RKO (cell line): ENCODE measurements at regions not wholly inside any gene's neighbourhood (a gene's known extent, or its start where the extent isn't known, plus 50 kb on each side); places are given as distances from the start of the nearest gene placed in this dataset.
"Not testable (repeated sequence)": the region's sequence is repeated elsewhere in the genome, so short reads cannot be mapped to it uniquely, and the experiment has no call there.

Experiments used
- DNase-seq: peaks from one replicate; pipeline ENCODE4 v3.0.0-alpha.2; 2016; ENCODE audit warnings: low spot score

DNA sequence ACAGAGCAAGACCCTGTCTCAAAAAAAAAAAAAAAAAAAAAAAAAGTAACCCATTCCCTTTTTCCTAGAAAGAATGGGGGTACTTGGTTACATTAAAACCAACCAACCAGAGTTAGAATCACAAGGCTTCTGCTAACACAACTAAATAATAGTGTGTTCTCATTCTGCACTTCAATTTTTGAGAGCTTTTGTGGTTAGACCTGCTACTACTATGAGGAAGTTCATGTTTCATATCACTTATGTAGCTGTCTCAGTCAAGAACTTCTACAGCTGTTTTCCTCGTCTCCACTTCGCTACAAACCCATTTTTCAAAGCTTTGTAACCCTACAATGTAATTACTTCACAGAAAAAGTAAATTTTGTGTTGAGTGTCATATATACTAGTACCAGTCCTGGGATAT lies 58.3 kb downstream of the PDHA2 start:
- DNase-seq, result no peak

DNA sequence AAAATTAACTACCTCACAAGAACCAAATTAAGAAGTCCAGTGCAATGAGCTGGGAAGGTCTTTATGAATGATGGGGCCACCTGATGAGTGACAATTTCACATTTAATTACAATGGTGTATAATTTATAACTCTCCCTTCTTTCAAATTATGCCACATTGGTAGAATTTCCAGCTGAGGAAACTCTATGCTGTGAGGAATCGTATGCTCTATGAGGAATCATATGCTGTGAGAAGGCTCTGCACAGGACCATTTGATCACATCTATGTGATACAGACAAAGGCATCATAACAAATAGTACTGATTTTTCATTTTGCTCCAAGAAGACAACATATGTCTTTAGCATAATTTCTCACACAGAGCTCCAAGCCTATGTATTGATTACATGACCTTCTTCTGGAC lies 69.3 kb downstream of the PDHA2 start:
- DNase-seq, result no peak

DNA sequence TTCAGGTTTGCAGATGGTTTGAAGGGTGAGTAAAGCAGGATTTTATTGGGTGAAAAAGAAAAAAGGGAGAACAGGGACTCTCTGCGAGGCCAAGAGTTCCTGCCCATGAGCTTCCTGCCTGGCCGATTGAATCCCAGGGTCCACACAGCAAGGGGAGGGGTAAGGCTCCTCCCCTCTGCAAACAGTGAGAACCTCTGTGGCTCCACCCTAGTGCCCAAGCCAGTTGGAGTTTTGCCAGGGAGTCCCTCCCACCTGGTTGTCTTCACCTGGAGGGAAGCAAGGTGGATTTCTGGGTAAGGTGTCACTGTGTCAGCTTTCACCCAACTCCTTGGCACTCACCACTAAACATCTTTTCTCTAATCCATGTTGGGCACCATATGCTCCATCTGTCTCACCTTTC lies 70.9 kb downstream of the PDHA2 start:
- DNase-seq, result no peak

DNA sequence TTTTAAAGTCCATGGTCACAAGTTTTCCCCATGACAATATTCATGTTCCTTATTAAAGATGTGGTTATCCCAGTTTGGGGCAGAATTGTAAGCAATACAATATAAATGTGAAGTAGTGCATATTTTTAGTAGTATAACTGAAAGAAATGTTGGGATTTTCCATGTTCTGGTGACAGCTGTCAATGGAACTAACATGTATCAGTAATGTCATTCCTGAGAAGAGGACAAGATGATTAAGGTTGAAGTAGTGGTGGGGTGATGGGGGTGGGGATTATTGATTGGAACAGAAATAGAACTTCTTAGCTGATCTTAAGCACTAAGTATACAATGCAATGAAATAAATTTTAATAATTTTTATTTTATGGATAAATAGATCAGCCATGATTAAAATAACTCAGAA lies 81.6 kb downstream of the PDHA2 start:
- DNase-seq, result no peak

DNA sequence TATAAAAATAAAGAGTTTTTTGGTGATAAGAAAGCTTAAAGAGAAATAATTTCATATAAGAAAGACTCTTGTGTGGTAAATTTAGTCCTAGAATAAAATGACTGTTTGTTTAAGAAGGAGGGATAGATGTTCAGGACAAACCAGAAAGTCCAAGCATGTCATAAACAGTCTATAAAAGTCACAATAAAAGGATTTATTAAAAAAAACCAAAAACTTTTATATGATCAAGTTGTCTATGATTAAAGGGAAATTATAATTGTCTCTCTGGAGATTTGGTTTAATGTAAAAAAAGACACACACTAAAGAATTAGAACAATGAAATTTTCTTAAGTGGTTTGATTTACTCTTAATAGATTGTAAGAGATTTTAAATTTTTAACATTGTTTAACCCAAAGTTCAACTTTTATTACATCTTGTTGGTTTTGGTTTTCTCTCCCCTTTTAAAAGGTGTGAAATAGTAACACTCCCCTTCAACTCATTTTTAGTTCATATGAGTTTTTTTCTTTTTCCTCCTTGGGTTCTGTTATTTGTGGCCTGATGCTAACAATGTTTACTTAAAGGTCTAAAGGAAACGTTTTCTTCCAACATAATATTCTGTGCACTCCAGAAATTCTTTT lies 89.7 kb downstream of the PDHA2 start:
- DNase-seq, result peak; percentile 36

DNA sequence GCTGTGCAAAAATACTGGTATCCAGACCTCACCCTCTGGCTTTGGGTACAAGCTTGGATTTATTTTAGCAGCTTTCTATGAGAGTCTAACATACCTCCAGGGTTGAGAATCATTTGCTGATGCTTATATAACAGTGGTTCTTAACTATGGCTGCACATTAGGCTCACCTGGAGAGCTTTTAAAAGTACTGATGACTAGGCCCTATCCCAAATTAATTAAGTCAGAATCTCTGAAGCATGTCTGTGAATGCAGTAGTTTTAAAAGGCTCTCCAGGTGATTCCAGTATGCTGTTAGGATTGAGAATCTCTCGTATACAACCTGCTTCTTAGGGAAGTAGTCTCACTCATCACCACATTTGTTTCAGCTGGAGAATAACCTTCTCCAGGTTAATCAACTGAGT lies 99.2 kb downstream of the PDHA2 start:
- DNase-seq, result no peak

DNA sequence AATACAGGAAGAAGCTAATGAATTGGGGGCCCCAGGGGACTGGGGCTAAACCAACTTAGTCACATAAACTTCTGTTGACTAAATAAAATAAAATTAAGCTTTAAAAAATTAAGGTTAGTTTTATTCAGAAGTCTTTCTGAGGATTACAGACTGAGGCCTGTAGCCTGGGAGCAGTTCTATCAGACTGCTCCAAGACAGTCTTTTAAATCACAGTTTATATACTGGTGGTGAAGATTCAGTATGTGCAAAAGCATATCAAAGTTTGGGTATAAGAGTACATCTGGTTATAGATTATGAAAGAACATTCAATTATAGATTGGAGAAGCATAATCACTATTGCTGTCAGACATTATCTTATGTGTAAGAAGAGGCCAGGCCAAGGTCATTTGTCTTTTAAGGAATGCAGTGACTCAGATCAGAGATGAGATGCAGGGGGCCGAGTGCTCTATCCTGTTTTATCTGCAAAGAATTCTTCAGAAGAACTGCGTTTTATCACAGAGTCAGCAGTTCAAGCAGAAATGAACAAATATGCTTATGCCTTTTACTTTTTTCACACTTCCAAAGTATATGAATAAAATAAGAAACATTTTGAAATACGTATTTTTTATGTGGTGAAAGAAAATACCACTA lies 109.4 kb downstream of the PDHA2 start:
- DNase-seq, result no peak

DNA sequence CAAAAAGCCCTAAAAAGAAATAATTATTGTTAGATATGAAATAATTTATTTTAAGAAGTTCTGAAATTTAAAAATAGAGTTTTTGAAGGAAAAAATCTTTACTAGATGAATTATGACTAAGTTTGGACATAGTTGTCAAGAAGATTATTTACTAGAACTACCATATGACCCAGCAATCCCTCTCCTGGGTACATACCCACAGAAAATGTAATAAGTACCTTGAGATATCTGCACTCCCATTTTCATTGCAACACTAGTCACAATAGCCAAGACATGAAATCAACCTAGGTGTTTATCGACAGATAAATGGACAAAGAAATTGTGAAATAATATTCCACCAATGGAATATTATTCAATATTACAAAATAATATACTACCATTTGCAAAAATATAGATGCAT lies 109.9 kb downstream of the PDHA2 start:
- no peak for DNase-seq

DNA sequence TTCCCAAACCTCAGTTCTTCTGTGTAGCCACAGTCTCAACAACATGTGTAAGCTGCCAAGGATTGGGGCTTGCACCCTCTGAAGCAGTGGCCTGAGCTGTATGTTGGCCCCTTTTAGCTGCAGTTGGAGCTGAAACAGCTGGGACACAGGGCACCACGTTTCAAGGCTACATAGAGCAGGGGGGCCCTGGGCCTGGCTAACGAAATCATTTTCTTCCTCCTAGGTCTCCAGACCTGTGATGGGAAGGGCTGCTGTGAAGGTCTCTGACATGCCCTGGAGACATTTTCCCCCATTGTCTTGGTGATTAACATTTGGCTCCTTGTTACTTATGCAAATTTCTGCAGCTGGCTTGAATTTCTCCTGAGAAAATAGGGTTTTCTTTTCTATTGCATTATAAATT lies 112.6 kb downstream of the PDHA2 start:
- not testable (repeated sequence) for DNase-seq

DNA sequence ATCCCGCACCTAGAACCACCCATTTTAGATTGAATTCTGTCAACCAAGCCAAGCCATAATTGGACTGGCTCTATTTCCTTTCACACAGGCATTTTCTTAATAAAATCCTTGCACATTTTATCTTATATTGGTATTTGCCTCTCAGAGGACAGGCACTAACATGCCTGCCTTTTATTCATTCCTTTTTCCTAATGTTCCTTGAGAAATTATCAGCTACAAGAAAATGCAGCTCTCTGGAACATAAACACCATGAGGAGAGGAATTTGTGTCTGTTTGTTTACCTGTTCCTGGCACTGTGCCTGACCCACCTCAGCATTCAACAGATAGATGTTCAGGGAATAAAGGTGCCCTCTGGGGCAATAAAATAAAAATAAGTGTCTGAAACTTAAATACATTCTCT lies 116.2 kb downstream of the PDHA2 start:
- no peak for DNase-seq

DNA sequence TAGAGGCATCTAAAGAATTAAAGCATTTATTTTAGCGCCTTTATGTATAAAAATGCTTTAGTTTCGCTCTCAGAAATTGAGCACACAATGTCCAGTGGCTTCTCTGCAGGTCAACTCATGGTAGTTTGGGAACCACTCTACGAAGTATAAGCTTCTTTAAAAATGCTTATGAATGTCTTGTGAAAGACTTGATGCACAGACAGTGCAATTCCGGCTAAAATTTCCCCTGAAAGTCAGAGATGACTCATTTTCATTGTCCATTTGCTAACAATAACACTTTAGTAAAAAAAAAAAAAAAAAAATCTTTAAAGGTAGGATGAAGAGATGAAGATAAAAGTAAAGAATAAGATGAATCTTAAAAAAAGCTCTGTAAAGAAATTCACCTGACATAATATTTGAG lies 117.2 kb downstream of the PDHA2 start:
- no peak for DNase-seq

DNA sequence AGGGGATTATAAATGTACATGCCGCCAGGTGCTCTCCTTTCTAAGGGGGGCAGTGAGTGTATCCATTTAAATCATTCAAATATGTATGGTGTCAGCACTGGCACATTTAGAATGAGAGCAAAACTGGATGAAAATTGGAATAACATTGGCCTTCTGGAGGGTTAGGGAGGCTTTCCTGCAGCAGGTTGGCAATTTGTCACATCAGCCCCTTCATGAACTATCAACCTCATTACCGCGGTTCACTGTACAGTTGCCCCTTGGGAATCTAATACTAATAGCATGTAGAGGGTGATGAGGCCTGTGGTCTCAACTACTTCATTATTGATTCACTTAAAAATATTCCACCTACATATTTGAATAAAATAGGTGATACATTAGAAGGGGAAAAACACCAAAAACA lies 117.9 kb downstream of the PDHA2 start:
- DNase-seq, result no peak

DNA sequence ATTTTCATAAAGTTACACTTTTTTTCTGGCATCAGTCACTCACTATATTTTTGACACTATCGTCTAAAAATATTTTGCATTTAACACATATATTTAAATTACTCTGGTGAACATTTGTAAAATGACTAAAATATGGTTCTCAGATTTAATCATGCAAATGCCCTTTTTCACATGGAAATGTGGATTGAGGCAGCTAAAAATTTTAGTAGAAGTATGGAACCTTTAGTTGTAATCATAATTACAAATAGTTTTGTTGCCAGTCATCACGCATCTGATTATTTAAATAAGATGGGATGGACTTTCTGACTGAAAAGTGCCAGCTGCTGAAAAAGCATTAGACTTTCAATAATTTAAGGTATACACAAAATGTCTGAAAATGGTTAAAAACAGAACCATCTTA lies 119.3 kb downstream of the PDHA2 start:
- DNase-seq, result no peak

DNA sequence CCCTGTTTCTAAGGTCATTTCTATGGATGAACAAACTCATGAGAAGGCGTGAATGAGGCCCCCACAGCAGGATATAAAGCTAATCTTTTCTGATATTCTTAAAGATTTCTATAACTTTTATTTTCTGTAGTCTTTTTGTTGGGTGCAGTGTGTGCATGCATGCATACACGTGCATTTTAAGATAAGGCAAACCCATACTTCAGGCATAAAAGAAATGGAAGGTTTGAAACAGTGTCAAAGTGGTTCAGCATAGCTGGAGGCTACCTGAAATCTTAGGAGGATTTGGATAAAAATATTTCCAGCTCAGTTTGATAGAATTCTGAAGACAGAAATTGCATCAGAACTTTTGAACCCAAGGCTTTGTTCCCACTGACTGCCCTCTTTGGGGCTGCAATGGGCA lies 119.7 kb downstream of the PDHA2 start:
- no peak for DNase-seq

DNA sequence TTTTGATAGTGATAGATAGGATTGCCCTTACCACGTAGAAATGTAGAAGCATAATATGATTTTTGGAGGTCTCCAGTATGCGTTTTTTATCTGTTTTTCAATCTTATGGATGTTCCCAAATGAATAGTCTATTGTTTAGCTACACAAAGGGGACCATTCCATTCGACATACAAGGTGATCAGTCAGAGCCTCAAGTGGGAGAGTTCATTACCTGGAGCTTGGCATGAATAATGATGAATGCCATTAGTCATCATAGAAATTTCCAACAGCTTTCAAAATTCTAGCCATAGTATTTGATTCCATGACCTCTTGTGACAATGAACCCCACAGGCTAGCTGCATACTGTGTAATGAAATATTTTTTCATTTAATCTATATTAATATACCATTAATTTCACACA lies 123.6 kb downstream of the PDHA2 start:
- no peak for DNase-seq

DNA sequence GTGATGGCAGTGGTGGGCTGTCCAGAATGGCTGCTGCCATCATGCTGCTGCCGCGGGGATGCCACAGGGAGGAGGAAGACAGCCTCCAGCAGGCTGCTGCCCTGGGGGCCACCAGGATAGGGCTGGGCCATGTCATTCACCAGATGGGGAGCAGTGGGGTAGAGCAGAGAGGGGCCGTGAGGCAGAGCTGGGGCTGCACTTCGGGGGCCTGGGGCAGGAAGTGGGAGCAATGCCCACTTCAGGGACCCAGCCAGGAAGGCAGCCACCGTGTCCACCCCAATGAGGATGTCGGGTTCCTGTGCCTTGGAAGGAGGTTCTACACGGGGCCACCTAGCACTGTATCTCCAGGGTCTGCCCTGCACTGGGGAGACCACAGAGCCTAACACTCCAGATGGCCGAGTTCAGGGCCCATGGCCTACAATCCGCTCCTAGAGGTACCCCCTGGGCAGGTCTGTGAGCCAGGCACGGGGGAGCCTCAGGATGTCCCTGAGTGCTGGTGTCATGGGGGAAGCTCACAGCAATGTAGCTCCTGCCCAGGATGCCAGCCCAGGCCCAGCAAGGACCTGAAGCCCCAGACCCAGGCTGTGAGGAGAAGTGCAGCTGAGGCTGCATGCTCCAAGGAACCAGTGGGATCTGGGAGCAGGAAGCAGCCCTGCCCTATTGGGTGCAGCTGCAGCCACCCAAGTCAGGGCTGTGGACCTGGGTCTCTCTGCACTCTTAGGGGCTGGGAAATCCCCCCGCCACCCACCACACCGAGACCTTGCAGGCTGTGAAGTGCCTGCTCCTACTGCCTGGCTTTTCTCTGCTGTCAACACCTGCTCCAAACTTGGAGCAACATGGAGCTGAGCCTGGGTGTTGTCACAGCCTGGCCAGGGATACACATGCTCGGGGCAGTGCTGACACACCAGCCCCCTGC lies 140.3 kb downstream of the PDHA2 start:
- DNase-seq, result no peak

DNA sequence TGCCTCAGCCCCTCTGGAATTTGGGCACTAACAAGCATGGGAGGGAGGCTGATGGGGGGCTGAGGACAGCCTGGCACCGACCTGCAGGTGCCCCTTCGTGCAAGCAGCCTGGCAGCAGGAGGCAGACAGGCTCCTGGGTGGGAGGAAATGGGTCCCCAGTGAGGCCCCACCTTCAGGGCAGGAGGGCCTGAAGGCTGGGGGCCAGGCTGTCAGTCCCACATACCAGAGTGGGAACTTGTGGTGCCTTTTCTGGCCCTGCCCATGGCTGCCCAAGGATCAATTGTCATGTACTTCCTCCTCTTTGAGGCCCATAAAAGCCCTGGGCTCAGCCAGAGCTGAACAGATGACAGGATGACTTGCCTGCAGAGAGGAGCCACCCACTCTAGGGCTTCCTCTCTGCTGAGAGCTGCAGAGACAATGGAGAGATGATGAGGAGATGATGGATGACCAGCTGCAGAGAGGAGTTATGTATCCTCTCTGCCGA lies 141.0 kb downstream of the PDHA2 start:
- DNase-seq, result no peak

DNA sequence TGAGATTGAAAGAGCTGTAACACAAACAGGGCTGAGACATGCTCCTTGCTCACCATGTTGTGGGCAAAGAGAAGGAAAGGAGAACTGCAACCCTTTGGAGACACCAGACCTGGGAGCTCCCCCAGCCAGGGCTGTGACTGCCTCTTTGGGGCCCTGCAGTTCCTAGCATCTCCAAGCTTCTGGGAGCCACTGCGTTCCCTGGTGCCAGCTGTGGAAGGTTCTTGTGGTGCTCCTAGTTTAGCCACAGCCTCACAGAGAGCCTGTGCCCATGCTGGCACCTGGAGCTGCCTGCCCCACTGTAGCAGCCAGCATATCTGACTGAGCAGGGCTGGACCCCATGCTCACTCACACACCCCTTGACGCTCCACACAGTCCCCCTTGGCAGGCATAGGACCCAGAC lies 141.7 kb downstream of the PDHA2 start:
- DNase-seq, result no peak

DNA sequence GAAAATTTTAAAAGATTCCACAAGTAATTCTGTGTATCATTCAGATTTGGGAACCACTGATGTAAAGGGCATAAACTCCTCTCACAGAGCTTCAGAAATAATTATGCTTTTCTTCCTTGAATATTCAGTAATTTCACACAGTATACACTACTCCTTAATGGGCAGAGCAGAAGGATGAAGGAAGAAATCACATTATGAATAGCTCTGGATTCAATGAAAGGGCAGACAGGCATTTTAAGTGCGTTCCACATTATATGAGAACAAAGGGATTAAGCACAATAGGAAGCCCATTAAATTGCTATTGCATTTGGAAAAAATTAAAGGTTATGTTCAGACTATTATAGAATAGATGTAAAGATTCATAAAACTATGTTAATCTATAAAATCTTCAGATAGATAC lies 142.6 kb downstream of the PDHA2 start:
- no peak for DNase-seq

DNA sequence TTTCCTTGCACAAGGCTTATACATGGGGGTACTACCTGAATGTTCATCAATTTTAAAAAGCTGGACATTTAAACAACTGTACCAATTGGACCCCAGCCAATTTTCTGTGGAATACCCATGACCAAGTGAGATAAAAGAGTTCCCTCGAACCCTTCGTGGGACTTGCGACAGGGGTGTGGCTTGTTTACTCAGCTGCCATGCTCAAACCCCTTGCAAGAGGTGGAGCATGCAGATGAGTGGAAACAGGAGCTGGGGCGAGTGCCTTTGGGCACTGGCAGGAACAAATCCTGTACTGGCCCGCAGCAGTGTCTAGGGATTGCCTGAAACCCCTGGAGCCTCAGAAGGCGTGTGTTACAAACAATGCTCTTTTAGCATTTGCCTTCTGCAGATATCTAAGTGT lies 144.2 kb downstream of the PDHA2 start:
- DNase-seq, result no peak

DNA sequence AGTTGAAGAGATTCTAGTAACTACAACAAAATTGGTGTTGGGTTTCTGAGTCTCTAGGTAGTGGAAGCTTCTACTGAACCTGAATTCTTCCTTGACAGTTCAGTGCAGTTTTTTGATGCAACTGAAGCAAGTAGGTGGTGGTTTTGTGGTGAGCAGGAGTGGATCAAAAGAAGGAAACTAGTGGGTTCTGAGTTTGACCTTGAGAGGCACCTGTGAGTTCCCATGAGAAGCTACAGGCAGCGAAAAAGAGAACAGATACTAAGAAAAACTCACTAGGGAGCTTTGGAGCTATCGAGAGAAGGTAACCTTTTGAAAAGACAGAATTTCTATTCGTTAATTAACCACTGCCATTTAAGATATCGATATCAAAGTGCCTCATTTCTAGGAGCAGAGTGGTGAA lies 145.2 kb downstream of the PDHA2 start:
- DNase-seq, result no peak

DNA sequence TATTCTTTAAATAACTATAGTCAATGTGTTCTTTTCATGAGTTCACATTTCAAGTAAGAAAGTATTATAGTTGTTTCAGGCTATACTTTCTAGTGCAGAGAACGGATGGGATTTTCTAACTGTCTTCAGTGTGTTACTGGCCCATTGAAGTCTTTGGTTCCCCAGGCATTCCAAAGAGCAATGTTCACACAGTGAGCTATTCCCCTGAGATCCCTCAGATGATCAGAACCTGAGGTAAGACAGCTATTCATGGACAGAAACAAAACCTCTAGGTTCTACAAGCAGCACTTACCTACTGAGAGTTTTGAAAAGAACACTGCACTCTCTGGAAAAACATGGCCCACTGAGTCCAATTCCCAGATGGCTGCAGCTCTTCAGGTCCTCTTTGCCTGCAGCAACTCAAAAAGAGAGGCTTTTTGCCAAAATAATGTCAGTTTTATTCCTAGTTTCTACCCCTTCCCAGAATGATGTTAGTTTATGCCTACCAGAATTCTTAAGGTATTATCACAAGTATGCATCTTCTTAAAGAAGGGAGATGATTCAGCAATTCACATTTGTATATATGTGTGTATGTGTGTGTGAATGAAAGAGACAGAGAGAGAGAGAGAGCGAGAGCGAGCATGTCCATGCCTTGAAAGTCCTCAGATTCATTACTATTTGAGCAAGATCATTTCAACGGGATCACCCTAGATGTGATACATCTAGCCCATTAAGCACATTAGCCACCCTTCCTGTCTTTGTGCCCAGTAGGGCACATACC lies 146.1 kb downstream of the PDHA2 start:
- no peak for DNase-seq
